ENCODE measurements at regions not wholly inside any gene's neighbourhood (a gene's known extent, or its start where the extent isn't known, plus 50 kb on each side); places are given as distances from the start of the nearest gene placed in this dataset.

GRCh38 chr21:20024741-20025140 is 973.5 kb upstream of the NCAM2 start:
- TF ChIP-seq CTCF (IDR thresholded peaks at IDR 0.05; ENCODE audit: low read depth, low read length), result no peak
- TF ChIP-seq POLR2A (IDR thresholded peaks at IDR 0.05; ENCODE audit: extremely low read depth, insufficient read length), result no peak
- TF ChIP-seq MYC (IDR thresholded peaks at IDR 0.05; ENCODE audit: low read depth, low read length), result no peak
- TF ChIP-seq, protein P1, sequence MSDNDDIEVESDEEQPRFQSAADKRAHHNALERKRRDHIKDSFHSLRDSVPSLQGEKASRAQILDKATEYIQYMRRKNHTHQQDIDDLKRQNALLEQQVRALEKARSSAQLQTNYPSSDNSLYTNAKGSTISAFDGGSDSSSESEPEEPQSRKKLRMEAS (IDR thresholded peaks at IDR 0.05; ENCODE audit: low read depth, low read length), result no peak
